ENCODE measurements at regions not wholly inside any gene's neighbourhood (a gene's known extent, or its start where the extent isn't known, plus 50 kb on each side); places are given as distances from the start of the nearest gene placed in this dataset.
"Not testable (repeated sequence)": the region's sequence is repeated elsewhere in the genome, so short reads cannot be mapped to it uniquely, and the experiment has no call there.

- TF ChIP-seq CTCF (IDR thresholded peaks at IDR 0.05; ENCODE audit: insufficient read depth, low read length, poor library complexity, severe bottlenecking); EZH2phosphoT487 (conservative IDR thresholded peaks at IDR 0.05; ENCODE audit: low read length): not testable (repeated sequence)
Observed at GRCh38 chr7:120066898-120067297, 206.1 kb upstream of the KCND2 start.
